Esophagus muscularis mucosa (tissue), 4 donors: ENCODE measurements at regions not wholly inside any gene's neighbourhood (a gene's known extent, or its start where the extent isn't known, plus 50 kb on each side); places are given as distances from the start of the nearest gene placed in this dataset.
"Not testable (repeated sequence)": the region's sequence is repeated elsewhere in the genome, so short reads cannot be mapped to it uniquely, and the experiment has no call there.

ENCODE experiments used
- EP300 ChIP-seq: sonication (generic); formaldehyde crosslinking; IDR thresholded peaks from one replicate; pipeline ENCODE4 v1.6.1; 2017; ENCODE audit warnings: antibody characterized with exemption
- POLR2A ChIP-seq: fragments of 450-650 bp; IDR thresholded peaks from one replicate; pipeline ENCODE4 v1.6.1; 2017; ENCODE audit warnings: antibody characterized with exemption, moderate library complexity, mild to moderate bottlenecking, low read depth
- POLR2AphosphoS5 ChIP-seq, 2 donors: sonication (generic); formaldehyde crosslinking; IDR thresholded peaks; one replicate each; pipeline ENCODE4 v1.6.1; 2017; ENCODE audit warnings: antibody characterized with exemption in 2 of 2
- TF ChIP-seq, protein P1 (sequence below), 3 experiments: fragments of 200-600 bp in 2 of 3; fragments of 450-650 bp in 1 of 3; sonication (generic) in 2 of 3; IDR thresholded peaks; one replicate each; pipeline ENCODE4 v1.5.1; 2017 to 2019; ENCODE audit warnings: antibody characterized with exemption in 3 of 3, mild to moderate bottlenecking in 2 of 3, moderate library complexity in 1 of 3

DNA sequence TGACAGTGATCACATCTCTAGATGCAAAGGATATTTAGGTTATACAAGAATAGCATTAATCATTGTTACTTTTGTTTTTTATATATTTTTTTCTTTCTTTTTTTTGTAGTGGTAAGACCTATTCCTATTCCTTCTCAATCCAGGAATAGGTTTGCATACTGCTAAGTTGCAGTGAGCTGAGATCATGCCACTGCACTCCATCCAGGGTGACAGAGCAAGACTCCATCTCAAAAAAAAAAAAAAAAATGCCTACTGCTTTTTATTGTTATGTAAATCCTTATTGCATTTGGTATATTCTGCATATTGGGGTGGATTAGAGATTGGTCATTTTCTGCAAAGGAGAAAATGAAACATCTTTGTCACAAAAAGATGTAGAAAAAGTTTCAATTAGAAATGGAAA is 138.2 kb upstream of the FOLH1 start:
- TF ChIP-seq, protein P1, sequence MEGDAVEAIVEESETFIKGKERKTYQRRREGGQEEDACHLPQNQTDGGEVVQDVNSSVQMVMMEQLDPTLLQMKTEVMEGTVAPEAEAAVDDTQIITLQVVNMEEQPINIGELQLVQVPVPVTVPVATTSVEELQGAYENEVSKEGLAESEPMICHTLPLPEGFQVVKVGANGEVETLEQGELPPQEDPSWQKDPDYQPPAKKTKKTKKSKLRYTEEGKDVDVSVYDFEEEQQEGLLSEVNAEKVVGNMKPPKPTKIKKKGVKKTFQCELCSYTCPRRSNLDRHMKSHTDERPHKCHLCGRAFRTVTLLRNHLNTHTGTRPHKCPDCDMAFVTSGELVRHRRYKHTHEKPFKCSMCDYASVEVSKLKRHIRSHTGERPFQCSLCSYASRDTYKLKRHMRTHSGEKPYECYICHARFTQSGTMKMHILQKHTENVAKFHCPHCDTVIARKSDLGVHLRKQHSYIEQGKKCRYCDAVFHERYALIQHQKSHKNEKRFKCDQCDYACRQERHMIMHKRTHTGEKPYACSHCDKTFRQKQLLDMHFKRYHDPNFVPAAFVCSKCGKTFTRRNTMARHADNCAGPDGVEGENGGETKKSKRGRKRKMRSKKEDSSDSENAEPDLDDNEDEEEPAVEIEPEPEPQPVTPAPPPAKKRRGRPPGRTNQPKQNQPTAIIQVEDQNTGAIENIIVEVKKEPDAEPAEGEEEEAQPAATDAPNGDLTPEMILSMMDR (IDR thresholded peaks at IDR 0.05), result not testable (repeated sequence)
- TF ChIP-seq EP300; POLR2A; POLR2AphosphoS5 (IDR thresholded peaks at IDR 0.05): not testable (repeated sequence)
